Progenitor cell of endocrine pancreas (in vitro differentiated cells): ENCODE measurements at regions not wholly inside any gene's neighbourhood (a gene's known extent, or its start where the extent isn't known, plus 50 kb on each side); places are given as distances from the start of the nearest gene placed in this dataset.

Experiments
- DNase-seq: peaks from one replicate; pipeline ENCODE4 v3.0.0; 2021; ENCODE audit warnings: low spot score; ENCODE audit not compliant: unreplicated experiment
- H3K27ac Mint-ChIP-seq: 2 replicates; pipeline ENCODE4 v1.8.0; 2021; ENCODE audit warnings: mild to moderate bottlenecking, moderate library complexity, mixed read lengths
- H3K27me3 Mint-ChIP-seq: 2 replicates; pipeline ENCODE4 v1.8.0; 2021; ENCODE audit warnings: mixed read lengths
- H3K36me3 Mint-ChIP-seq: 2 replicates; pipeline ENCODE4 v1.8.0; 2022; ENCODE audit warnings: mixed read lengths; ENCODE audit not compliant: insufficient read depth
- H3K4me1 Mint-ChIP-seq: 2 replicates; pipeline ENCODE4 v1.8.0; 2021; ENCODE audit warnings: low read depth, mixed read lengths
- H3K4me3 Mint-ChIP-seq: 2 replicates; pipeline ENCODE4 v1.8.0; 2021; ENCODE audit warnings: low read depth, mild to moderate bottlenecking, moderate library complexity, mixed read lengths
- H3K9me3 Mint-ChIP-seq: 2 replicates; pipeline ENCODE4 v1.8.0; 2021; ENCODE audit warnings: low read depth, mixed read lengths
- CTCF ChIP-seq: fragments of 200-600 bp; sonication (generic); IDR thresholded peaks from one replicate; pipeline ENCODE4 v1.5.0; 2021; ENCODE audit warnings: antibody characterized with exemption, mild to moderate bottlenecking; ENCODE audit not compliant: unreplicated experiment

GRCh38 chr10:83371696-83372490 lies 767.4 kb upstream of the GHITM start:
- Mint-ChIP-seq H3K36me3 (no peaks in the 10 kb centered on the region), H3K27me3 (no peaks in the 10 kb centered on the region), H3K4me3 (no peak overlapping the region), H3K4me1 (no peaks in the 10 kb centered on the region), H3K9me3 (no peaks in the 10 kb centered on the region), H3K27ac (no peak overlapping the region)
- no peak for DNase-seq
- TF ChIP-seq CTCF, result no peak

GRCh38 chr10:83372646-83373045 lies 766.7 kb upstream of the GHITM start:
- Mint-ChIP-seq H3K27ac (no peak overlapping the region), H3K27me3 (no peaks in the 10 kb centered on the region), H3K9me3 (no peaks in the 10 kb centered on the region), H3K4me1 (no peaks in the 10 kb centered on the region), H3K36me3 (no peaks in the 10 kb centered on the region), H3K4me3 (no peak overlapping the region)
- no peak for DNase-seq
- no peak for TF ChIP-seq CTCF

- Mint-ChIP-seq H3K4me1 (no peaks in the 10 kb centered on the region), H3K9me3 (no peaks in the 10 kb centered on the region), H3K4me3 (no peak overlapping the region), H3K36me3 (no peaks in the 10 kb centered on the region), H3K27me3 (no peaks in the 10 kb centered on the region), H3K27ac (no peak overlapping the region)
- DNase-seq, result no peak
- peak; percentile 52 for TF ChIP-seq CTCF
Observed at GRCh38 chr10:83373671-83374070, 765.6 kb upstream of the GHITM start.

- Mint-ChIP-seq H3K4me1 (no peaks in the 10 kb centered on the region), H3K27ac (no peak overlapping the region), H3K4me3 (no peak overlapping the region), H3K27me3 (no peaks in the 10 kb centered on the region), H3K36me3 (no peaks in the 10 kb centered on the region), H3K9me3 (no peaks in the 10 kb centered on the region)
- DNase-seq, result no peak
- no peak for TF ChIP-seq CTCF
Observed at GRCh38 chr10:83374741-83375140, 764.6 kb upstream of the GHITM start.

GRCh38 chr10:83375274-83375673 lies 764.0 kb upstream of the GHITM start:
- no peak for TF ChIP-seq CTCF
- Mint-ChIP-seq H3K27me3 (no peaks in the 10 kb centered on the region), H3K36me3 (no peaks in the 10 kb centered on the region)

More at GRCh38 chr10:83375274-83375673, 764.0 kb upstream of the GHITM start:
- Mint-ChIP-seq H3K4me1 (no peaks in the 10 kb centered on the region), H3K4me3 (no peak overlapping the region), H3K27ac (no peak overlapping the region), H3K9me3 (no peaks in the 10 kb centered on the region)
- no peak for DNase-seq
